ENCODE measurements at regions not wholly inside any gene's neighbourhood (a gene's known extent, or its start where the extent isn't known, plus 50 kb on each side); places are given as distances from the start of the nearest gene placed in this dataset.

GRCh38 chr18:39801848-39802247, 2153.2 kb upstream of the PIK3C3 start:
- H2BK12ac ChIP-seq (ENCODE audit: low read depth, low read length): no peak overlapping the region
- H4K8ac ChIP-seq (ENCODE audit: extremely low read depth, insufficient read depth, low read length): no peak overlapping the region
- H2BK20ac ChIP-seq (ENCODE audit: low read length): no peak overlapping the region
- no peaks in the 10 kb centered on the region for H3K23me2 ChIP-seq (ENCODE audit: low read depth, low read length)
- no peak overlapping the region for H2BK120ac ChIP-seq (replicated peaks; ENCODE audit: low read depth, low read length)
- peaks cover 0 to 3% (median 0%) of the 10 kb centered on the region in 4 experiments; a peak in 2 of 8 replicates for H3K36me3 ChIP-seq (ENCODE audit: control insufficient read depth in 2 of 4, insufficient read depth in 4 of 4, low read length in 3 of 4)
- H3K4me2 ChIP-seq (ENCODE audit: insufficient read depth in 1 of 2, low read depth in 2 of 2, low read length in 2 of 2): no peak overlapping the region
- no peaks in the 10 kb centered on the region for H3K27me3 ChIP-seq (replicated peaks in 1 of 4; ENCODE audit: control insufficient read depth in 3 of 4, extremely low read depth in 1 of 4, insufficient read depth in 3 of 4, low read length in 3 of 4)
- no peak overlapping the region for H3K27ac ChIP-seq (ENCODE audit: low read depth, low read length)
- H3K18ac ChIP-seq (ENCODE audit: extremely low read depth, low read length): no peak overlapping the region
- H4K20me1 ChIP-seq (replicated peaks in 1 of 2; ENCODE audit: control insufficient read depth in 1 of 2, insufficient read depth in 2 of 2, low read length in 2 of 2): no peaks in the 10 kb centered on the region
- ChIA-PET CTCF (ENCODE audit: partially characterized antibody) (no interaction called here), POLR2A (ENCODE audit: partially characterized antibody) (no interaction called here)
- no peak overlapping the region for H3K23ac ChIP-seq (ENCODE audit: insufficient read length)
- H3K79me1 ChIP-seq (ENCODE audit: low read depth, low read length): no peaks in the 10 kb centered on the region
- H2BK15ac ChIP-seq (ENCODE audit: low read length): no peak overlapping the region
- no peak overlapping the region for H3K4me3 ChIP-seq (ENCODE audit: extremely low read depth in 1 of 4, insufficient read depth in 2 of 4, low read depth in 3 of 4, low read length in 4 of 4)
- no peak overlapping the region for H3K4ac ChIP-seq (replicated peaks; ENCODE audit: insufficient read length, low read depth, low read length)
- H3K56ac ChIP-seq (replicated peaks; ENCODE audit: insufficient read length, low read depth, low read length): no peak overlapping the region
- WGBS, 2 experiments (ENCODE audit: extremely low coverage in 1 of 2, insufficient coverage in 1 of 2, insufficient read length in 1 of 2, insufficient replicate concordance in 2 of 2, low coverage in 1 of 2, low lambda C conversion rate in 2 of 2, missing lambda C conversion rate in 1 of 2): 84% methylated on average over 9 of the region's 9 CpGs; no CpG with 5 or more reads in 1 of the 2 experiments
- H2AFZ ChIP-seq (ENCODE audit: low read length): no peak overlapping the region
- H4K91ac ChIP-seq (replicated peaks; ENCODE audit: insufficient read length, low read length): no peak overlapping the region
- H3K14ac ChIP-seq (ENCODE audit: insufficient read length): no peak overlapping the region
- H2BK5ac ChIP-seq (ENCODE audit: low read depth, low read length): no peak overlapping the region
- no peaks in the 10 kb centered on the region for H3K4me1 ChIP-seq (replicated peaks in 1 of 4; ENCODE audit: control insufficient read depth in 3 of 4, insufficient read depth in 4 of 4, low read length in 3 of 4)
- DNase-seq (ENCODE audit: low read depth in 1 of 2, low spot score in 2 of 2) (no peak), FAIRE-seq (no peak)
- peak overlapping the region; percentile 17; the same call in 1 of the 2 replicates for H2AK5ac ChIP-seq (ENCODE audit: low read depth, low read length)
- no peak overlapping the region for H3K9ac ChIP-seq (replicated peaks in 1 of 4; ENCODE audit: extremely low read depth in 1 of 4, low read depth in 3 of 4, low read length in 3 of 4)
- no peak overlapping the region for H4K5ac ChIP-seq (ENCODE audit: insufficient read length, low read depth, low read length)
- H3K9me3 ChIP-seq (ENCODE audit: insufficient read depth in 2 of 2, low read depth in 1 of 2, low read length in 1 of 2): peaks cover 21 to 22% of the 10 kb centered on the region in 2 experiments
- H3K79me2 ChIP-seq (ENCODE audit: control insufficient read depth in 1 of 2, insufficient read depth in 2 of 2, low read length in 2 of 2): peaks cover 0 to 22% of the 10 kb centered on the region in 2 experiments; a peak in 3 of 4 replicates
- no peak for TF ChIP-seq ATF3 (IDR thresholded peaks at IDR 0.05; ENCODE audit: insufficient read depth, low read depth, low read length)
- no peak for TF ChIP-seq SRF (IDR thresholded peaks at IDR 0.05; ENCODE audit: low read depth, low read length)
- no peak for TF ChIP-seq SP1 (IDR thresholded peaks at IDR 0.05; ENCODE audit: low read depth, low read length)
- TF ChIP-seq SIX5 (IDR thresholded peaks at IDR 0.05; ENCODE audit: low read depth, low read length): no peak
- no peak for TF ChIP-seq USF2 (IDR thresholded peaks at IDR 0.05; ENCODE audit: low read length)
- no peak for TF ChIP-seq CREB1 (IDR thresholded peaks at IDR 0.05)
- no peak for TF ChIP-seq SP2 (IDR thresholded peaks at IDR 0.05; ENCODE audit: low read length)
- no peak for TF ChIP-seq MAX (IDR thresholded peaks at IDR 0.05)
- TF ChIP-seq, protein P1, sequence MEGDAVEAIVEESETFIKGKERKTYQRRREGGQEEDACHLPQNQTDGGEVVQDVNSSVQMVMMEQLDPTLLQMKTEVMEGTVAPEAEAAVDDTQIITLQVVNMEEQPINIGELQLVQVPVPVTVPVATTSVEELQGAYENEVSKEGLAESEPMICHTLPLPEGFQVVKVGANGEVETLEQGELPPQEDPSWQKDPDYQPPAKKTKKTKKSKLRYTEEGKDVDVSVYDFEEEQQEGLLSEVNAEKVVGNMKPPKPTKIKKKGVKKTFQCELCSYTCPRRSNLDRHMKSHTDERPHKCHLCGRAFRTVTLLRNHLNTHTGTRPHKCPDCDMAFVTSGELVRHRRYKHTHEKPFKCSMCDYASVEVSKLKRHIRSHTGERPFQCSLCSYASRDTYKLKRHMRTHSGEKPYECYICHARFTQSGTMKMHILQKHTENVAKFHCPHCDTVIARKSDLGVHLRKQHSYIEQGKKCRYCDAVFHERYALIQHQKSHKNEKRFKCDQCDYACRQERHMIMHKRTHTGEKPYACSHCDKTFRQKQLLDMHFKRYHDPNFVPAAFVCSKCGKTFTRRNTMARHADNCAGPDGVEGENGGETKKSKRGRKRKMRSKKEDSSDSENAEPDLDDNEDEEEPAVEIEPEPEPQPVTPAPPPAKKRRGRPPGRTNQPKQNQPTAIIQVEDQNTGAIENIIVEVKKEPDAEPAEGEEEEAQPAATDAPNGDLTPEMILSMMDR (IDR thresholded peaks at IDR 0.05; ENCODE audit: control extremely low read depth in 1 of 3, insufficient read depth in 1 of 3, low read depth in 1 of 3, low read length in 3 of 3): no peak
- no peak for TF ChIP-seq JUND (IDR thresholded peaks at IDR 0.05; ENCODE audit: low read length)
- TF ChIP-seq RXRA (IDR thresholded peaks at IDR 0.05; ENCODE audit: insufficient read depth, low read depth, low read length): no peak

Measured in H1 (cell line).